Activated T-helper 1 cell treated with anti-CD3 and anti-CD28 coated beads, Interleukin-12 subunit alpha, Interleukin-12 subunit beta, Interleukin-2, Interleukin-4 antibody, amounts not matched to agents 30 ng/mL and 10 ng/mL and 1 ng/mL, durations not matched to agents 14 hours and 24 hours and 36 hours (primary cell): ENCODE measurements at regions not wholly inside any gene's neighbourhood (a gene's known extent, or its start where the extent isn't known, plus 50 kb on each side); places are given as distances from the start of the nearest gene placed in this dataset.
"Not testable (repeated sequence)": the region's sequence is repeated elsewhere in the genome, so short reads cannot be mapped to it uniquely, and the experiment has no call there.

ENCODE experiments used
- DNase-seq: peaks from one replicate; pipeline ENCODE4 v3.0.0; 2021; ENCODE audit warnings: low spot score
- H3K27ac Mint-ChIP-seq: one replicate; pipeline ENCODE4 v1.8.0; 2021; ENCODE audit warnings: mild to moderate bottlenecking, mixed read lengths
- H3K27me3 Mint-ChIP-seq: one replicate; pipeline ENCODE4 v1.8.0; 2022; ENCODE audit warnings: mild to moderate bottlenecking, moderate library complexity, mixed read lengths; ENCODE audit not compliant: insufficient read depth
- H3K36me3 Mint-ChIP-seq: one replicate; pipeline ENCODE4 v1.8.0; 2021; ENCODE audit warnings: low read depth, mixed read lengths
- H3K4me1 Mint-ChIP-seq: one replicate; pipeline ENCODE4 v1.8.0; 2021; ENCODE audit warnings: low read depth, mixed read lengths
- H3K4me3 Mint-ChIP-seq: one replicate; pipeline ENCODE4 v1.8.0; 2021; ENCODE audit warnings: mild to moderate bottlenecking, moderate library complexity, mixed read lengths
- H3K9me3 Mint-ChIP-seq: one replicate; pipeline ENCODE4 v1.8.0; 2021; ENCODE audit warnings: mixed read lengths
- intact Hi-C: fragments of 100-400 bp; cut with micrococcal nuclease; formaldehyde crosslinking; loops from one replicate; pipeline ENCODE4 v1.15.1; 2024

GRCh38 chr5:67806654-67807438 is 408.7 kb upstream of the PIK3R1 start:
- Mint-ChIP-seq H3K4me3 (no peak overlapping the region), H3K36me3 (no peaks in the 10 kb centered on the region), H3K27ac (no peak overlapping the region), H3K4me1 (no peaks in the 10 kb centered on the region), H3K9me3 (no peaks in the 10 kb centered on the region), H3K27me3 (no peaks in the 10 kb centered on the region)
- intact Hi-C loops: no loop called here
- no peak for DNase-seq

DNA sequence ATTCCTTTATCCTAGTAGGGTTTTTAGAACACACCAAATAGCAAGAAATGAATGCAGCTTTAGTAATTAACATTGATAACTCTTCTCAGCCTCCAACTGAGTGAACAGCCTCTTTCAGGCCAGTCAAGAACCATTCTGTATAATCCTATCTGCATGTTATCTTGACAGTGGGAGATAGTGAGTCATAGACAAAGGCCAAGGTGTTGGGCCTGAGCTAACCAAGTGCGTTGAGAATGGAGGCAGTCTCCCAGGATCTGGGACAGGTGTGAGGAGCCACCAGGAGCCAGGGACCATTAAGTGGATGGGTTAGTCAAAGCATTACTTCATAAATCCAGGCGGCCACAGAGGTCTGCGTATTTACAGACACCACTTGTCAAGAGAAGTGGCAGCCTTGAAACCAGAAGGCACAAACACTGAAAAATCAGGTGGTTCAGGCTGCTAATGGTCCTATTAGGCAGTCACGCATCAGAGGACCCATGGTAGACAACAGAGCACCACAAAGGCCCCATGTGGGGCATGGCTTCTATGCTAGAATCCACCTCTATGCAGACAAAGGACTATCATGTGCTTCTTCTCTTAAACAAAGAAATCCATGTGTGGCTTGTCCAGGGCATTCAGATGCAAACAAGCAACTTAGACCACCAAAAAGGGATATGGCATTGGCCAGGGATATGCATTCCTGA is 409.7 kb upstream of the PIK3R1 start:
- H3K27ac Mint-ChIP-seq: no peak overlapping the region
- no peaks in the 10 kb centered on the region for H3K36me3 Mint-ChIP-seq
- H3K27me3 Mint-ChIP-seq: no peaks in the 10 kb centered on the region
- intact Hi-C loops: no loop called here
- no peak overlapping the region for H3K4me3 Mint-ChIP-seq
- H3K9me3 Mint-ChIP-seq: no peaks in the 10 kb centered on the region
- DNase-seq: no peak
- H3K4me1 Mint-ChIP-seq: no peaks in the 10 kb centered on the region

- Mint-ChIP-seq H3K27ac (no peak overlapping the region), H3K27me3 (no peaks in the 10 kb centered on the region), H3K9me3 (no peaks in the 10 kb centered on the region), H3K4me1 (no peaks in the 10 kb centered on the region), H3K4me3 (no peak overlapping the region), H3K36me3 (no peaks in the 10 kb centered on the region)
- intact Hi-C loops: no loop called here
- no peak for DNase-seq
Measured at GRCh38 chr5:67802766-67803165, 412.8 kb upstream of the PIK3R1 start.

DNA sequence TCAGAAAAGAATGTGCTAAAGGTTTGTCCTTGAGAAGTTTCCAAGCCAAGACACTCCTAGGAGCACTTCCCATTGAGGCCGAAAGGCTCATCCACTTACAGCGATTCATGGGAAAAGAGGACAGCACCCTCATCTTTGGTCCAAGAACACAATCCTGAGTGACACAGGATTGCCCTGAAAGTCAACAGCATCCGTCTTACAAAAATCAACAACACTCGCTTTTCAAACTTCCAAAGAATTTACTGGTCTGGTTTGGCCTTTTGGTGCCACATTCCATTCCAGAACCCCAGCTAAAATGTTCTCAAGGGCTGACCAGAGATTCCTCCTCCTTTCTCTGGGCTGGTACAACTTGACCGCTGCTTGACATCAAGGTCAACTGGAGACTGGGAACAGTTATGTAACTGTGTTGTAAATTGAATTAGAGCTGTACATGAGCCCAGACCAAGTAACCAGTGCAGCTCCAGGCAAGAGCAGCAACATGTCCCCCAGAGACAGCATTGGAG is 415.8 kb upstream of the PIK3R1 start:
- H3K27me3 Mint-ChIP-seq: no peaks in the 10 kb centered on the region
- no peak for DNase-seq
- H3K4me3 Mint-ChIP-seq: no peak overlapping the region
- H3K27ac Mint-ChIP-seq: no peak overlapping the region
- H3K4me1 Mint-ChIP-seq: no peaks in the 10 kb centered on the region
- intact Hi-C loops: no loop called here
- no peaks in the 10 kb centered on the region for H3K36me3 Mint-ChIP-seq
- no peaks in the 10 kb centered on the region for H3K9me3 Mint-ChIP-seq

DNA sequence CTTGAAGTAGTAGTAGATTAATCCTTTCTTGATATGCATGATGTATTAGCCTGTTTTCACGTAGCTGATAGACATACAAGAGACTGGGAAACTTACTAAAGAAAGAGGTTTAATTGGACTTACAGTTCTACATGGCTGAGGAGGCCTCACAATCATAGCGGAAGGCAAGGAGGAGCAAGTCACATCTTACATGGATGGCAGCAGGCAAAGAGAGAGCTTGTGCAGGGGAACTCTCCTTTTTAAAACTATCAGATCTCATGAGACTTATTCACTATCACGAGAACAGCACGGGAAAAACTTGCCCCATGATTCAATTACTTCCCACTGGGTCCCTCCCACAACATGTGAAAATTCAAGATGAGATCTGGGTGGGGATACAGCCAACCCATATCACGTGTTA is 417.1 kb upstream of the PIK3R1 start:
- DNase-seq, H3K4me3 Mint-ChIP-seq, H3K9me3 Mint-ChIP-seq, H3K36me3 Mint-ChIP-seq, H3K27ac Mint-ChIP-seq, H3K27me3 Mint-ChIP-seq, intact Hi-C loops, H3K4me1 Mint-ChIP-seq: not testable (repeated sequence)

DNA sequence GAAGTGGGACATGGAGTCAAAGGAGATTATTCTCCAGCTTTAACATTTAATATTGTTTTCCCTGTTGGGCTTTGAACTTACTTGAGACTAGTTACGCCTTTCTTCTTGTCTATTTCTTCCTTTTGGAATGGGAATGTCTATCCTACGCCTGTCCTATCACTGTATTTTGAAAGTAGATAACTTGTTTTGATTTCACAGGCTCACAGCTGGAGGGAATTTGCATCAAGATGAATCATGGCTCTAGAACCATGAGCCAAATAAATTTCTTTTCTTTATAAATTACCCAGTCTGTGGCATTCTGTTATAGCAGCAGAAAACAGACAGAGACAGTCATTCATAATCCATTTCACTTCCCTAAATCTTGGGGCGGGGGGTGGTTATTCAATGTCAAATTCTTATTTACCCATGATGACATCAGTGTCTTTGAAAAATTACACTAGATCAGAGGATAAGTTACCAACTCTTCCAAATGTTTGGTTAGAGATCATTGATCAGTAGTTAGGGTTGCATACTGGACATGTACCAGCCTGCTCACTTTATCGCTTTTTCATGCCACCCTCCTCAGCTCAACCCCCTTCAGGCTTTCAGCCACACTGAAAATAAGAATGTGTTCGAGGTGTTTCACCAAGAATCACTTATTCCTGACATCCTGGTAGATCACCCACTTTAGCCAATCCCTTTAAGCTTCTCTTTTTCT is 419.6 kb upstream of the PIK3R1 start:
- no peaks in the 10 kb centered on the region for H3K9me3 Mint-ChIP-seq
- no peaks in the 10 kb centered on the region for H3K36me3 Mint-ChIP-seq
- H3K27ac Mint-ChIP-seq: no peak overlapping the region
- intact Hi-C loops: no loop called here
- H3K27me3 Mint-ChIP-seq: no peaks in the 10 kb centered on the region
- no peaks in the 10 kb centered on the region for H3K4me1 Mint-ChIP-seq
- DNase-seq: no peak
- H3K4me3 Mint-ChIP-seq: no peak overlapping the region

GRCh38 chr5:67793966-67794365 is 421.6 kb upstream of the PIK3R1 start:
- intact Hi-C loops: no loop called here
- H3K4me1 Mint-ChIP-seq: no peaks in the 10 kb centered on the region
- DNase-seq: no peak
- no peak overlapping the region for H3K4me3 Mint-ChIP-seq
- H3K9me3 Mint-ChIP-seq: no peaks in the 10 kb centered on the region
- no peaks in the 10 kb centered on the region for H3K27me3 Mint-ChIP-seq
- no peaks in the 10 kb centered on the region for H3K36me3 Mint-ChIP-seq
- no peak overlapping the region for H3K27ac Mint-ChIP-seq

DNA sequence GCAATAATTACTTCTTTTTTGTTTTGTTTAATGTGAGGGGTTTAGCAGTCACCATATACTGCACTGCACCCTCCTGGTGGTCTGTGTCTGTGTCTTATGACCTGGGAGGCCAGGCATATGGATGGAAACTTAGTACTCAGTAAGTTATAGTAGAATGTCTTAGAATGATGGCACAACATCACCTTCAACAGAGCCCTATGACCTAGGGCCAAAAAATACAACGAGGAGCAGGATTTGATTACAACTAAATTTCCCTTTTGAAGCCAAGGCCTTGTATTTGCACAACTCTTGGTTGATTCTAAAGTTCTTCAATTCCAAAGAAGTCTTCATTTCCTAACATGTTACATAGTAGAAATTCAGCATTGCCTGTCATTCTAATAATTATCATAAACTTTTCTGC is 422.1 kb upstream of the PIK3R1 start:
- no peak overlapping the region for H3K4me3 Mint-ChIP-seq
- no peaks in the 10 kb centered on the region for H3K36me3 Mint-ChIP-seq
- intact Hi-C loops: no loop called here
- H3K4me1 Mint-ChIP-seq: no peaks in the 10 kb centered on the region
- H3K9me3 Mint-ChIP-seq: no peaks in the 10 kb centered on the region
- no peak overlapping the region for H3K27ac Mint-ChIP-seq
- no peaks in the 10 kb centered on the region for H3K27me3 Mint-ChIP-seq
- DNase-seq: no peak

GRCh38 chr5:67792891-67793290 is 422.7 kb upstream of the PIK3R1 start:
- no peaks in the 10 kb centered on the region for H3K36me3 Mint-ChIP-seq
- H3K4me1 Mint-ChIP-seq: no peaks in the 10 kb centered on the region
- intact Hi-C loops: no loop called here
- H3K27me3 Mint-ChIP-seq: no peaks in the 10 kb centered on the region
- no peaks in the 10 kb centered on the region for H3K9me3 Mint-ChIP-seq
- no peak for DNase-seq
- H3K27ac Mint-ChIP-seq: no peak overlapping the region
- H3K4me3 Mint-ChIP-seq: no peak overlapping the region

- H3K9me3 Mint-ChIP-seq: no peaks in the 10 kb centered on the region
- H3K36me3 Mint-ChIP-seq: no peaks in the 10 kb centered on the region
- H3K4me3 Mint-ChIP-seq: no peak overlapping the region
- no peaks in the 10 kb centered on the region for H3K27me3 Mint-ChIP-seq
- no peak overlapping the region for H3K27ac Mint-ChIP-seq
- intact Hi-C loops: no loop called here
- no peak for DNase-seq
- no peaks in the 10 kb centered on the region for H3K4me1 Mint-ChIP-seq
Measured at GRCh38 chr5:67790390-67790789, 425.2 kb upstream of the PIK3R1 start.

DNA sequence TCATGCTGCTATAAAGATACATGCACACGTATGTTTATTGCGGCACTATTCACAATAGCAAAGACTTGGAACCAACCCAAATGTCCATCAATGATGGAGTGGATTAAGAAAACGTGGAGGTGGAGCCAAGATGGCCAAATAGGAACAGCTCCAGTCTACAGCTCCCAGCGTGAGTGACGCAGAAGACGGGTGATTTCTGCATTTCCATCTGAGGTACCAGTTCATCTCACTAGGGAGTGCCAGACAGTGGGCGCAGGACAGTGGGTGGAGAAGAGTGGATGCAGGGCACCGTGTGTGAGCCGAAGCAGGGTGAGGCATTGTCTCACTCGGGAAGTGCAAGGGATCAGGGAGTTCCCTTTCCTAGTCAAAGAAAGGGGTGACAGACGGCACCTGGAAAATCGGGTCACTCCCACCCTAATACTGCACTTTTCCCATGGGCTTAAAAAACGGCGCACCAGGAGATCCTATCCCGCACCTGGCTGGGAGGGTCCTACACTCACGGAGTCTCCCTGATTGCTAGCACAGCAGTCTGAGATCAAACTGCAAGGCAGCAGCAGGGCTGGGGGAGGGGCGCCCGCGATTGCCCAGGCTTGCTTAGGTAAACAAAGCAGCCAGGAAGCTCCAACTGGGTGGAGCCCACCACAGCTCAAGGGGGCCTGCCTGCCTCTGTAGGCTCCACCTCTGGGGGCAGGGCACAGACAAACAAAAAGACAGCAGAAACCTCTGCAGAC is 435.5 kb upstream of the PIK3R1 start:
- H3K27ac Mint-ChIP-seq, DNase-seq, H3K36me3 Mint-ChIP-seq, H3K27me3 Mint-ChIP-seq, intact Hi-C loops, H3K4me1 Mint-ChIP-seq, H3K4me3 Mint-ChIP-seq, H3K9me3 Mint-ChIP-seq: not testable (repeated sequence)

GRCh38 chr5:67774786-67775185 is 440.8 kb upstream of the PIK3R1 start:
- H3K36me3 Mint-ChIP-seq: no peaks in the 10 kb centered on the region
- peaks cover 5% of the 10 kb centered on the region for H3K9me3 Mint-ChIP-seq
- H3K4me1 Mint-ChIP-seq: no peaks in the 10 kb centered on the region
- peaks cover 2% of the 10 kb centered on the region for H3K27me3 Mint-ChIP-seq
- no peak overlapping the region for H3K27ac Mint-ChIP-seq
- intact Hi-C loops: no loop called here
- no peak overlapping the region for H3K4me3 Mint-ChIP-seq
- no peak for DNase-seq

DNA sequence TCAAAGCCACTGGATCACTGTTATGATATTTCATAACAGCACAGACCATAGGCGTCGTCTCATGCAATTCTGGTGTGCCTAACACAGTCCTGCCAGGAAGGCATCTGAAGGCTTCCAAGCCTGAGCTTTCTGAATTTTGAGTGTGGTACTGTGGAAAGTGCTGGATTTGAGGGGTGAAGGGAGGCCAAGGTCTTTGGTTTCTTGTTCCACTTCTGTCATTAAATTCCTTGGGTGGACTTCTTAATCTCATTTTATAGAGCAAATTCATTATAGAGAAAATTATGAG is 441.3 kb upstream of the PIK3R1 start:
- intact Hi-C loops: no loop called here
- peaks cover 2% of the 10 kb centered on the region for H3K27me3 Mint-ChIP-seq
- H3K36me3 Mint-ChIP-seq: no peaks in the 10 kb centered on the region
- DNase-seq: no peak
- no peak overlapping the region for H3K27ac Mint-ChIP-seq
- no peaks in the 10 kb centered on the region for H3K4me1 Mint-ChIP-seq
- H3K4me3 Mint-ChIP-seq: no peak overlapping the region
- H3K9me3 Mint-ChIP-seq: peaks cover 5% of the 10 kb centered on the region
